Upper lobe of left lung (tissue), 4 donors: ENCODE measurements at regions not wholly inside any gene's neighbourhood (a gene's known extent, or its start where the extent isn't known, plus 50 kb on each side); places are given as distances from the start of the nearest gene placed in this dataset.

Experiments
- POLR2A ChIP-seq, 4 donors: fragments of 450-650 bp; IDR thresholded peaks; one replicate each; pipeline ENCODE4 v1.5.1; 2016 to 2017; ENCODE audit warnings: antibody characterized with exemption in 4 of 4, mild to moderate bottlenecking in 2 of 4
- TF ChIP-seq, protein P1 (sequence below), 6 experiments: fragments of 450-650 bp in 4 of 6; fragments of 200-600 bp in 2 of 6; sonication (generic) in 2 of 6; IDR thresholded peaks; one replicate each; pipeline ENCODE4 v1.5.1; 2016 to 2019; ENCODE audit warnings: antibody characterized with exemption in 6 of 6

DNA sequence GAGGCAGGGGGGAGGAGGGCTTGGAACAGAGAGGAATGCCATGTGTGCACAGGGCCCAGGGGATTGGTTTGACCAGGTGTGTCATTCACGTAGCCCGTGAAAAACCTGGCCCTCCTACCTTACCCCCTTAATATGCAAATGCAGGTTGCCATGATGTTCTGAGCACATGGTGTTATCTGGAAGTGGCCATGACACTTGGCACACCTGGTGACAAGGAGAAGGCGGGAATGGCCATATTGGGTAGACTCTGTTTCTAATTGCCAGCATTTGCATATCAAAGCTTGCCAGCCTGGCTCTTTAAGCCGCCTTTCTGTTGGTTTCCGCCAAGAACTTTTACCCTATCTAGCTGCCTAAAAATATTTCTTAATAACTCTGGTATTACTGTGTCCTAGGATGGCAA, 202.1 kb upstream of the DPH6 start:
- TF ChIP-seq, protein P1, sequence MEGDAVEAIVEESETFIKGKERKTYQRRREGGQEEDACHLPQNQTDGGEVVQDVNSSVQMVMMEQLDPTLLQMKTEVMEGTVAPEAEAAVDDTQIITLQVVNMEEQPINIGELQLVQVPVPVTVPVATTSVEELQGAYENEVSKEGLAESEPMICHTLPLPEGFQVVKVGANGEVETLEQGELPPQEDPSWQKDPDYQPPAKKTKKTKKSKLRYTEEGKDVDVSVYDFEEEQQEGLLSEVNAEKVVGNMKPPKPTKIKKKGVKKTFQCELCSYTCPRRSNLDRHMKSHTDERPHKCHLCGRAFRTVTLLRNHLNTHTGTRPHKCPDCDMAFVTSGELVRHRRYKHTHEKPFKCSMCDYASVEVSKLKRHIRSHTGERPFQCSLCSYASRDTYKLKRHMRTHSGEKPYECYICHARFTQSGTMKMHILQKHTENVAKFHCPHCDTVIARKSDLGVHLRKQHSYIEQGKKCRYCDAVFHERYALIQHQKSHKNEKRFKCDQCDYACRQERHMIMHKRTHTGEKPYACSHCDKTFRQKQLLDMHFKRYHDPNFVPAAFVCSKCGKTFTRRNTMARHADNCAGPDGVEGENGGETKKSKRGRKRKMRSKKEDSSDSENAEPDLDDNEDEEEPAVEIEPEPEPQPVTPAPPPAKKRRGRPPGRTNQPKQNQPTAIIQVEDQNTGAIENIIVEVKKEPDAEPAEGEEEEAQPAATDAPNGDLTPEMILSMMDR (IDR thresholded peaks at IDR 0.05): no peak
- no peak for TF ChIP-seq POLR2A (IDR thresholded peaks at IDR 0.05)
